GM12872 (cell line): ENCODE measurements at regions not wholly inside any gene's neighbourhood (a gene's known extent, or its start where the extent isn't known, plus 50 kb on each side); places are given as distances from the start of the nearest gene placed in this dataset.

ENCODE experiments used
- CTCF ChIP-seq: IDR thresholded peaks from 3 replicates; pipeline ENCODE4 v1.5.1; 2011; ENCODE audit warnings: low read depth, mild to moderate bottlenecking, low read length, moderate library complexity; ENCODE audit not compliant: insufficient read depth

GRCh38 chr14:98227000-98227726 is 1044.8 kb downstream of the BCL11B start:
- no peak for TF ChIP-seq CTCF

- TF ChIP-seq CTCF, result no peak
Observed at GRCh38 chr14:98227727-98228111, 1044.3 kb downstream of the BCL11B start.

GRCh38 chr14:98229656-98230366 is 1042.2 kb downstream of the BCL11B start:
- TF ChIP-seq CTCF, result no peak

- no peak for TF ChIP-seq CTCF
Observed at GRCh38 chr14:98230411-98230810, 1041.6 kb downstream of the BCL11B start.

GRCh38 chr14:98231210-98231609 is 1040.8 kb downstream of the BCL11B start:
- no peak for TF ChIP-seq CTCF

GRCh38 chr14:98233656-98234055 is 1038.3 kb downstream of the BCL11B start:
- TF ChIP-seq CTCF, result no peak

GRCh38 chr14:98234208-98234607 is 1037.8 kb downstream of the BCL11B start:
- TF ChIP-seq CTCF, result no peak
